Right lobe of liver (tissue), 6 donors: ENCODE measurements at regions not wholly inside any gene's neighbourhood (a gene's known extent, or its start where the extent isn't known, plus 50 kb on each side); places are given as distances from the start of the nearest gene placed in this dataset.
A peak's percentile ranks its signal among the peaks of the same experiment; 100 is the strongest.

Source experiments
- ATAC-seq, 4 donors: fragments of 200-7000 bp; cut with Tn5 transposase; one replicate each; pipeline ENCODE4 v1.9.1; 2020; ENCODE audit warnings: mild to moderate bottlenecking in 4 of 4, moderate library complexity in 4 of 4
- DNase-seq, 3 donors: peaks; one replicate each; pipeline ENCODE4 v3.0.0-alpha.2; 2020
- H3K27ac ChIP-seq, 3 donors: fragments of 200-600 bp; one replicate each; pipeline ENCODE4 v1.8.0; 2022
- H3K27me3 ChIP-seq, 2 donors: fragments of 200-600 bp; one replicate each; pipeline ENCODE4 v1.8.0; 2022
- H3K36me3 ChIP-seq, 4 donors: fragments of 200-600 bp; sonication (generic) in 1 of 4; one replicate each; pipeline versions ENCODE4 v1.5.1 to v1.8.0; 2017 to 2022; ENCODE audit warnings: control low read depth in 1 of 4
- H3K4me1 ChIP-seq, 4 donors: fragments of 200-600 bp; sonication (generic) in 1 of 4; one replicate each; pipeline versions ENCODE4 v1.5.1 to v1.8.0; 2017 to 2022; ENCODE audit warnings: control low read depth in 1 of 4
- H3K4me3 ChIP-seq, 3 donors: fragments of 200-600 bp; one replicate each; pipeline ENCODE4 v1.8.0; 2022
- H3K9me3 ChIP-seq, 4 donors: fragments of 200-600 bp; sonication (generic) in 1 of 4; one replicate each; pipeline versions ENCODE4 v1.5.1 to v1.8.0; 2017 to 2022; ENCODE audit warnings: control low read depth in 1 of 4
- CTCF ChIP-seq, 4 donors: fragments of 200-600 bp in 3 of 4; fragments of 450-650 bp in 1 of 4; IDR thresholded peaks; one replicate each; pipeline versions ENCODE4 v1.5.1 to v1.8.0; 2016 to 2022; ENCODE audit warnings: antibody characterized with exemption in 4 of 4, mild to moderate bottlenecking in 2 of 4
- POLR2A ChIP-seq: fragments of 450-650 bp; IDR thresholded peaks from one replicate; pipeline ENCODE4 v1.6.1; 2017; ENCODE audit warnings: antibody characterized with exemption, mild to moderate bottlenecking
- WGBS: methylation state at CpG from one replicate; pipeline ENCODE4 v1.1.6; 2018; ENCODE audit warnings: low coverage, low lambda C conversion rate; ENCODE audit not compliant: insufficient coverage; ENCODE audit errors: missing lambda C conversion rate; 5-methylcytosine and 5-hydroxymethylcytosine counted together
- intact Hi-C, 2 donors: fragments of 100-400 bp; cut with DNase I; formaldehyde crosslinking; loops; one replicate each; pipeline versions ENCODE4 v1.11.2 to v1.14.1; 2022
- donor health status: DM: no; HTN: yes; CAD: no.
- donor health status: DM: no; HTN: no; CAD: no.
- donor health status: DM: no; HTN: no; CAD: no.
- donor health status: DM: no; HTN: yes; CAD: no.
- donor health status: DM: no; HTN: yes; CAD: no.

GRCh38 chr13:58025821-58026220 lies 394.3 kb downstream of the PCDH17 start:
- no peak for ATAC-seq
- WGBS, result 41% methylated on average over 1 of the region's 1 CpG
- Histone ChIP-seq H3K4me1 (no peaks in the 10 kb centered on the region), H3K27me3 (no peaks in the 10 kb centered on the region), H3K4me3 (no peak overlapping the region), H3K27ac (no peak overlapping the region), H3K36me3 (no peaks in the 10 kb centered on the region), H3K9me3 (no peaks in the 10 kb centered on the region)
- no peak for TF ChIP-seq CTCF (IDR thresholded peaks at IDR 0.05)
- TF ChIP-seq POLR2A, result no peak
- DNase-seq, result no peak
- intact Hi-C loops, result no loop called here

- H3K27me3 ChIP-seq, result no peaks in the 10 kb centered on the region
- no peak overlapping the region for H3K27ac ChIP-seq
- TF ChIP-seq CTCF (IDR thresholded peaks at IDR 0.05) (no peak), POLR2A (no peak)
- intact Hi-C loops, result no loop called here
- peaks cover 0 to 4% (median 0%) of the 10 kb centered on the region in 4 donors for H3K9me3 ChIP-seq
- no peak for ATAC-seq
- no peaks in the 10 kb centered on the region for H3K4me1 ChIP-seq
- WGBS, result 40% methylated on average over 2 of the region's 2 CpGs
- no peaks in the 10 kb centered on the region for H3K36me3 ChIP-seq
- no peak for DNase-seq
- H3K4me3 ChIP-seq, result no peak overlapping the region
Measured at GRCh38 chr13:58032676-58033460, 401.3 kb downstream of the PCDH17 start.

- H3K36me3 ChIP-seq, result no peaks in the 10 kb centered on the region
- no peak overlapping the region for H3K4me3 ChIP-seq
- 35% methylated on average over 2 of the region's 2 CpGs for WGBS
- no peaks in the 10 kb centered on the region for H3K27me3 ChIP-seq
- intact Hi-C loops, result no loop called here
- peak in 2 of 4 donors; percentile 26 to 64 for ATAC-seq
- TF ChIP-seq POLR2A (no peak), CTCF (IDR thresholded peaks at IDR 0.05) (no peak)
- H3K4me1 ChIP-seq, result no peaks in the 10 kb centered on the region
- no peak overlapping the region for H3K27ac ChIP-seq
- DNase-seq, result no peak
- H3K9me3 ChIP-seq, result no peaks in the 10 kb centered on the region
Measured at GRCh38 chr13:58043971-58044370, 412.4 kb downstream of the PCDH17 start.

- H3K27ac ChIP-seq, result no peak overlapping the region
- 75% methylated on average over 1 of the region's 1 CpG for WGBS
- TF ChIP-seq CTCF (IDR thresholded peaks at IDR 0.05) (no peak), POLR2A (no peak)
- ATAC-seq (no peak), DNase-seq (no peak)
- H3K36me3 ChIP-seq, result no peaks in the 10 kb centered on the region
- no peaks in the 10 kb centered on the region for H3K9me3 ChIP-seq
- no peaks in the 10 kb centered on the region for H3K4me1 ChIP-seq
- no peaks in the 10 kb centered on the region for H3K27me3 ChIP-seq
- no peak overlapping the region for H3K4me3 ChIP-seq
- intact Hi-C loops, result no loop called here
Measured at GRCh38 chr13:58048670-58049069, 417.1 kb downstream of the PCDH17 start.
